ENCODE measurements at regions not wholly inside any gene's neighbourhood (a gene's known extent, or its start where the extent isn't known, plus 50 kb on each side); places are given as distances from the start of the nearest gene placed in this dataset.
A peak's percentile ranks its signal among the peaks of the same experiment; 100 is the strongest.

GRCh38 chr22:48585916-48586798 lies 1241.5 kb downstream of the BRD1 start:
- no peak for DNase-seq

DNA sequence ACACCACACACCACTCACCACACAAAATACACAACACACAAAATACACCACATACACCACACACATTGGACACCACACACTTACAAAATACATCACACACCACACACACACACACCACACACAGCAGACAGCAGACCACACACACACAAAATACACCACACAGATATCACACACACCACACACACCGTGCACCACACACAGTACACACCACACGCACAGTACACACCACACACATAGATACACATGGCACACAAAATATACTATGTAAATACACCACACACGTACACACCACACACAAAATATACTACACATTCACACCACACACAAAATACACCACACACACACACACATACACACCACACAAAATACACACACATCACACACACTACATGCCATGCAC lies 1243.5 kb downstream of the BRD1 start:
- DNase-seq = no peak

DNA sequence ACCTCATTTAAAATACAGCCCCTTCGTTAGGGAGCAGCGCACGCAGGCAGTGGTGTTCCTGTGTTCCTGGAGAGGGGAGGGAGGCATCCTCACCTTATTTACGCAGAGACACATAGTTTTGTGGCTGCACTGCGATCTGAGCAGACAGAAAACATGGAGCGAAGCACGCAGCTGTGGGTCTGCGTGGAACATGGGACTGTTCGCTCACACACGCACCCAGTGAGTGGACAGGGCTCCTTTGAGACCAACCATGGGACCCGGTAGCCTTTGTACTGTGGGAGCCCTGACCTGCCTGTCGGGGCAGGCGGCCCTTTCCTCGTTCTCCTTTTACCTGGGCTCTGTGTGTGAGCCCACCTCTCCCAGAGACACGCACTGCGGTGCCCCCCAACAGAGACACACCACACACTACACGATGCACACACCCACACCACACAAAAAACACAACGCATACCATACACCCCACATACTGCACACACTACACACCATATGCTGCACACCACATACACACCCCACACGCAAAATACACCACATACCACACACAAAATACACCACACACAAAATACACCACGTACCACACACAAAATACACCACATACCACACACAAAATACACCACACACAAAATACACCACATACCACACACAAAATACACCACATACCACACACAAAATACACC lies 1245.7 kb downstream of the BRD1 start:
- DNase-seq = peak; percentile 13

DNA sequence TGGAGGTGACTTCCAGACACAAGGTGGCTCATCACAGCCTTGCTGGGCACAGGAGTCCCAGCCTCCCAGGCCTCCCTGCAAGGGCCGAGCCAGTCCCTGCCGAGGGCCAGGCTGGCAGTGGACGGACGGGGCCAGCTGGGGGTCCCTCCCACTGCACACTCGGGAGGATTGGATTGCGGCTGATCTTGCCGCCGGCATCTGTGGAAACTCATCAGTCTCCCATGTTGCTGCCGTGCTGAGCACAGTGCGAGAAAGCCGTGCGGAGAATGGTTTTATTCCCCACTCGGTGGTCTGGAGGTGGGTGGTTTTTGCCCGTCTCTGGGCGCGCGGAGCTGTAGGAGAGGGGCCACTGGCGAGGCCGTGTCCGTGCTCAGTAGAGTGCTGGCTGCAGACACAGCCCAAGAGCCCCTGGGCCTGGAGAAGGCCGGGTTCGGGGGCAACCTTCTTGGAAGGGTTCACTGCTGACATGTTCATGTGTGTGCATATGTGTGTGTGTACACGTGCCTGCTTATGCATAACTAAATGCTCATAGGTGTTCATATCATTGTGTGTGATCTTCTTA lies 1246.4 kb downstream of the BRD1 start:
- DNase-seq = no peak

GRCh38 chr22:48580481-48580970 lies 1247.1 kb downstream of the BRD1 start:
- DNase-seq = no peak

GRCh38 chr22:48579928-48580309 lies 1247.8 kb downstream of the BRD1 start:
- no peak for DNase-seq

DNA sequence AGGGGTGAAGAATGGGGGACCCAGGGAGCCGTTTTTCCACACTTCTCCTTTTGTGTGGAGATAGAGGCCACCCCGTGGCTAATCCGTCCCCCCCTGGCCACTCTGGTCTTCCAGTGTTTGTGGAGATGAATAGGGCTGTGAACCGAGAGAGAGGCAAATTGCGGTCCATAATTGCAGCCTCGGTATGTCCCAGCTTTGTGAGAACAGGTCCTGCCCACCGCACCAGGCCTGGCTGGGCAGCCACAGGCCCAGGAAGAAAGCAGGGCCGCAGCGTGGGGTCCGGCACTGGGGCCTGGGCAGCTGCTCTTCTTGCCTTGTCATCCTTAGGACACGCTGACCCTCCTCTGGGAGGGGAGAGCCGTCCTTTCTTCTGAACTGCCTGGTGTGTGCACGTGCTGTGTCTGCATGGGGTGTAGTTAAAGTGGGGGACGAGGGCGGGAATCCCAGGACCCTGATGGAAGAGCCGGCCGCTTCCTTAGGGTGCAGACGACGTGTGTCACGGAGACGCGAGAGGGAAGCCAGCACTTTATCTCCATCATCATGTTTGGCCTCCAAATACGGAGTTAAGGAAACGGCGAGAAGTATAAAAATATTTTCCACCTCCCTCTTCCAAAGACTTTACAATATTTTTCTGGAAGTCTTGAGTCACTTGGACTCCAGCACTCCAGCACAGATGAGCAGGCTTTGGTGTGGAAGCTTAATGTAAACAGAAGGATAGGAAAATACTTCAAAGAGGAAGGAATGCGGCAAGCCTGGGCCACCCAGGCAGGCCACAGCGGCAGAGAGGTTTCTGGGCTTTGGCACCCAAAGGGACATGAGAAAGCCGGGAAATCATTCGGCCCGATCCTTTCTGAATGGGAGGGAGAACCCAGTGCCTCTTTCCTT lies 1248.4 kb downstream of the BRD1 start:
- DNase-seq = no peak

GRCh38 chr22:48578138-48579042 lies 1249.3 kb downstream of the BRD1 start:
- no peak for DNase-seq

DNA sequence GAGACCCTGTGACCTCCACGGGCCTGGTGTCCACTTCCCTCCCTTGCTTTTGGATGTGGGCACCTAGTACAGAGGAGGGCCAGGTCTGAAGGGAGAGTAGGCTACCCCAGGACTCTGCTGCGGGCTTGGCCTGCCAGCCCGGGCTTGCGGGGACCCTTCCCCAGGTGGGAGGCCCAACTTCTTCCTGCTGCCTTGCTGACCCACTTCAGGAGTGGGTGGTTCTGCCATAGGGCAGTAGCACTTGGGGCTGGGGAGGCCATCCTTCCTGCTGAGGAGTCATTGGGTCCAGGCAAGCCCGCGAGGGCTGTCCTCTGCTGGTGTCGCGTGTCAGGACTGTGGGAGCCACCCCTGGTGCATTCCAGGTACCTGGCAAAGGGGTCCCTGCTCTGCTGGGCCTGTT lies 1250.0 kb downstream of the BRD1 start:
- DNase-seq = no peak

DNA sequence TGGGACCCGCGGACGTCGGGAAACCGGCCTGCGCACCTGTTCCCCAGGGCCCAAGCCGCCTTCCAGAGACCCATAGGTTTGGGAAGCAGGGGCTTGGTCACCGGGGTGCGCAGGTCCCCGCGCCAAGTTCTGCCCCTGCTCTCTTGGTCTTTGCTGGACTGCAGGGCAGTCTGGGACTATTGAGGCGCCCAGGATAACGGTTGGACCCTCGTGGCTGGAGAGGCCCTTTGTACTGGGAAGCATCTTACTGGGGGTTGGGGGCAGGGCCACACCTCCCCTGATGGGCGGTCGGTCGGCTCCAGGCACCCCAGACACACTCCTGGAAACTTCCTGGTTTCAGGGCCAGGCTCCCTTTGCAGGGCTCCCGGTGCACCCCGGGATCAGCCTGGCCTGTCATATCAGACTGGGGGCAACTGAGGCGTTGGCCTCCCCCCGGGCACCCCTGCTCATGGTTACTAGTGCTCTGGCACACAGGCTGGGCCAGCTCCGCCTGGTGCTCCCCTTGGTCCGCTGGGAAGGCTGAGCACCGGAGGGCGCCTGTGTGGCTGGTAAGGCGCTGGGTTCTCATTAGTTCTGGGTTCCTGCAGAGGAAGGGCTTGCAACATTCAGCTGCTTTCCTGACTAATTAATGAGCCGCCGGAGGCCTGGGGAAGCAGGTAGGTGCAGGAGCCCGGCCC lies 1250.5 kb downstream of the BRD1 start:
- DNase-seq = peak; percentile 36

DNA sequence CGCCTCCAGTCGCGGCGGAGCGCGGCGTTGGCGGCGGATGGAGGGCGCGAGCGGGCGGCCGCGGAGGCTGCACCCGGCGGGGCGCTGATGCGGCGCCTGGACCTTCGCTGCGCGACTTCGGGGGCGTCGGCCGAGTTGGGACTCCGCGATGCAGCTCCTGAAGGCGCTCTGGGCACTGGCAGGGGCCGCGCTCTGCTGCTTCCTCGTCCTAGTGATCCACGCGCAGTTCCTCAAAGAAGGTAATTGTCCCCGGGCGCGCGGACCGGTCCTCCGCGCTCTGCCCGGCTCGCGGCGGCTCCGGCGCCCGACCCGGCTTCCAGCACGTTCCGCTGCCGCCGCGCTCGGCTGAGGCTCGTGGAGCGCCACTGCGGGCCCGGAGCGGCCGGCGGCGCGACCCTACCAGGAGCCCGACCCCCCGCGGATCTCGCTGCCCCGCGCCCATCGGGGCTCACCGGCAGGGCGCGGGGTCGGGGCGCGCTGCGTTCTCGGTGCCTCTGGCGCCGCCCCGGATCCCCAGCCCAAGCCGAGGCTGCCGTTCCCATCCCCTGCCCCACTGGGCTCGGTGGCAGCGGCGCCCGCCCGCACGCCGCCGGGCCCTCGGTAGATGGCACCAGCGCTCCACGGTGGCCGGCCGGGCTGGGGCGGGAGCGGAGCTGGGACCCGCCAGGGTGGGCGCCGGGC lies 1251.2 kb downstream of the BRD1 start:
- peak; percentile 43 for DNase-seq

- no peak for DNase-seq
Measured at GRCh38 chr22:48575618-48576332, 1251.9 kb downstream of the BRD1 start.

GRCh38 chr22:48574776-48575617 lies 1252.7 kb downstream of the BRD1 start:
- peak; percentile 25 for DNase-seq

GRCh38 chr22:48573766-48574165 lies 1253.9 kb downstream of the BRD1 start:
- DNase-seq = no peak

- DNase-seq = no peak
Measured at GRCh38 chr22:48572951-48573350, 1254.7 kb downstream of the BRD1 start.

DNA sequence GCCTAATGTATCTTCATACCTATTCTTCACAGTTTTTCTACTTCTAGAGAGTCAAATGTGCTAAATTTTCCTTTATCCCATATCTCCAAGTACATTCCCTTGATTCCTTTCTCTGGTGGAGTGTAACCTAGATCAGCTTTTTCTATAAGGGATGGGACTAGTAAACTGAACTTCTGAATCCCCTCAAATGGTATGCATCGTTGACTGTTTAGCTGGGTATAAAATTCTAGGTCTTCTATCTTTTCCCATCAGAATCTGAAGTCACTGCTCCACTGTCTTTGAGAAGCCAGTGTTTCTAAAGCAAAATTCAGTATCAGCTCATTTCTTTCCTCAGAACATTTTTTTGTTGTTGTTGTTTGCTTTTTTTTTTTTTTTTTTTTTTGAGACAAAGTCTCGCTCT lies 1256.8 kb downstream of the BRD1 start:
- no peak for DNase-seq

DNA sequence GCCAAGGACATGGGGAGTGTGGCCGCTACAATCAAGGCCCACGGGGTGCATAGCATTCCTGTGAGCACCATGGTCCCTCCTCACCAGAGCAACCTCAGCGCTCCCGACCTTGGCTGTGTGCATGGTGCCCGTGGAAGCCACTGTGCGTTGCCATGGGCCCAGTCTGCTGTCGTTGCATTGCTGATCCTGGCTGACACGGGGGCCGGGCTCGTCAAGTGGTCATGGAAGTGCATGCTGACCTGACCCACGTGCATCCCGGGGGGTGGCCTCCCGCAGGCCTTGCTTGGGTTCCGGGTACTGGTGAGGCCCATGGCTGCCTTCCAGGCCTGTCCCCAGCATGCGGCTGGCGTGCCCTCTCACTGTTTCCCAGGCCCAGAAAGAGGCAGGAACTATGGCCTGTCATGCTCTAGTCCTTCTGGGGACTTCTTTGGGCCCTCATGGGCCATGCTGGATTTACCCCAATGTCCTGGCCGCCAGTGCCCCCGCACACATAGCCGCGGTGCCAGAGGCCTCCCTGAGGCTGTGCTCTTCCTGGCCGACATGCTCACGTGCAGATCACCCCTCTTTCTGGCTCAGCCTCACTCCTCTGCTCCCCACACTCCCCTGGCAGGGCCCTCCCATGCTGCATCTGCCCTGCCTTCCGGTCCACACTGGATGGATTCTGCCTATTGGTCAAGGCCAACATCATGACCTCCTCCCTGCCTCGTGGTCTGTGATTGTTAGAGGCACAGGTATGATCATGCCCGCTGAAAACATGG lies 1258.0 kb downstream of the BRD1 start:
- DNase-seq = no peak

DNA sequence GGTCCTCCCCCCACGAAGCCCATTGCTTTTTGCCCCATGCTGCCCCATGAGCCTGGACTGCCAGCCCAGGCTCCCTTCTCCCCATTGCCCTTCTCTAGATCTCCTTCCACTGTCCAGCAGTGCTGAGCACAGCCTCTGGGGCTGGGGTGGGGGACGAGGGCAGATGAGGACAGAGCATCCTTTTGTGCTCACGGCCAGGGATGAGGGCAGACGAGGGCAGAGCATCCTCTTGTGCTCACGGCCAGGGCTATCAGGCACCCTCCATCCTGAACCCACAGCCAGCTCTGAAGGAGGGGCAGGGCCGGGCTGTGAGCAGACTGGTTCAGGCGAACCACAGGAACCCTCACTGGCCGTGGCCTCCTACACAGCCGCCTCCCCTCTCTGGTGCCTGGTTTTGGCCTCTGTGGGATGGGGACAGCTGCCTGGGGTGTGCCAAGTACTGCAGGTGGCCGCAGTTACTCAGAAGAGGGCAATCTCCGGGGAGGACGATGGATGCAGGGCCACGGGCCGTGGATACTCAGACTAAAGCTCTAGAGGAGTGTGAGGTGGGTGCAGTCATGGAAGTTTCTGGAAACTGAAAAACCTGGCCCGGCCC lies 1258.8 kb downstream of the BRD1 start:
- DNase-seq = no peak
